OCI-LY1 (cell line): ENCODE measurements at regions not wholly inside any gene's neighbourhood (a gene's known extent, or its start where the extent isn't known, plus 50 kb on each side); places are given as distances from the start of the nearest gene placed in this dataset.

Experiments
- H2AFZ ChIP-seq: fragments of 200-600 bp; sonication (generic), shearing (Covaris generic); 2 replicates; pipeline ENCODE4 v1.6.0; 2014; ENCODE audit warnings: antibody characterized with exemption, mild to moderate bottlenecking, low read length
- H3F3A ChIP-seq: fragments of 200-600 bp; sonication (generic), shearing (Covaris generic); 2 replicates; pipeline ENCODE4 v1.6.0; 2014; ENCODE audit warnings: mild to moderate bottlenecking, antibody characterized with exemption, low read length, moderate library complexity; ENCODE audit not compliant: insufficient read depth
- H3K27ac ChIP-seq: fragments of 200-600 bp; sonication (generic); 2 replicates; pipeline ENCODE4 v1.5.1; 2014; ENCODE audit warnings: low read length, mixed run types, mild to moderate bottlenecking, low read depth; ENCODE audit not compliant: poor library complexity, severe bottlenecking
- H3K27me3 ChIP-seq: fragments of 200-600 bp; sonication (generic); 2 replicates; pipeline ENCODE4 v1.6.0; 2014; ENCODE audit warnings: antibody characterized with exemption, mild to moderate bottlenecking, low read length, moderate library complexity; ENCODE audit not compliant: insufficient read depth
- H3K36me3 ChIP-seq: fragments of 200-600 bp; sonication (generic); 2 replicates; pipeline ENCODE4 v1.6.1; 2014; ENCODE audit warnings: mild to moderate bottlenecking, antibody characterized with exemption, low read length, moderate library complexity, mixed read lengths; ENCODE audit not compliant: insufficient read depth
- H3K4me1 ChIP-seq: fragments of 200-600 bp; sonication (generic); 2 replicates; pipeline ENCODE4 v1.5.1; 2014; ENCODE audit warnings: mild to moderate bottlenecking, low read length, moderate library complexity; ENCODE audit not compliant: insufficient read depth, severe bottlenecking
- H3K4me2 ChIP-seq: fragments of 200-600 bp; sonication (generic), shearing (Covaris generic); 2 replicates; pipeline ENCODE4 v1.6.1; 2014; ENCODE audit warnings: low read length
- H3K4me3 ChIP-seq: fragments of 200-600 bp; sonication (generic); 2 replicates; pipeline ENCODE4 v1.5.1; 2014; ENCODE audit warnings: low read length, low read depth, mild to moderate bottlenecking, mixed read lengths; ENCODE audit not compliant: poor library complexity, severe bottlenecking
- H3K79me2 ChIP-seq: fragments of 200-600 bp; shearing (Covaris generic); 2 replicates; pipeline ENCODE4 v1.6.1; 2016; ENCODE audit warnings: mixed run types, low read length, mixed read lengths; ENCODE audit not compliant: insufficient read depth
- H3K9ac ChIP-seq: fragments of 200-600 bp; sonication (generic), shearing (Covaris generic); 2 replicates; pipeline ENCODE4 v1.6.1; 2014; ENCODE audit warnings: mild to moderate bottlenecking, low read length, mixed read lengths
- H3K9me2 ChIP-seq: fragments of 200-600 bp; sonication (generic), shearing (Covaris generic); 2 replicates; pipeline ENCODE4 v1.6.1; 2014; ENCODE audit warnings: low read depth, mild to moderate bottlenecking, low read length, mixed read lengths
- H3K9me3 ChIP-seq: fragments of 200-600 bp; shearing (Covaris generic); 2 replicates; pipeline ENCODE4 v1.6.1; 2014; ENCODE audit warnings: low read length, mixed read lengths
- H4K20me1 ChIP-seq: fragments of 200-600 bp; sonication (generic), shearing (Covaris generic); 2 replicates; pipeline ENCODE4 v1.6.0; 2016; ENCODE audit warnings: mild to moderate bottlenecking, low read length; ENCODE audit not compliant: insufficient read depth
- CTCF ChIP-seq: fragments of 200-600 bp; sonication (generic), shearing (Covaris generic); IDR thresholded peaks from 2 replicates; pipeline ENCODE4 v1.5.1; 2017; ENCODE audit warnings: mild to moderate bottlenecking, antibody characterized with exemption, low read length, moderate library complexity, mixed read lengths
- EZH2 ChIP-seq: fragments of 200-600 bp; sonication (generic), shearing (Covaris generic); IDR thresholded peaks from 2 replicates; pipeline ENCODE4 v1.8.0; 2017; ENCODE audit warnings: borderline replicate concordance, mixed run types, mild to moderate bottlenecking, antibody characterized with exemption, low read length, moderate library complexity, mixed read lengths

GRCh38 chr10:88049204-88049603, 185.8 kb downstream of the PTEN start:
- H2AFZ ChIP-seq, result no peak overlapping the region
- no peaks in the 10 kb centered on the region for H3K36me3 ChIP-seq
- no peak overlapping the region for H3K27ac ChIP-seq
- H3F3A ChIP-seq, result no peaks in the 10 kb centered on the region
- no peaks in the 10 kb centered on the region for H3K9me2 ChIP-seq
- H3K9me3 ChIP-seq, result no peaks in the 10 kb centered on the region
- TF ChIP-seq CTCF, result no peak
- no peak for TF ChIP-seq EZH2
- no peak overlapping the region for H3K4me3 ChIP-seq
- no peaks in the 10 kb centered on the region for H4K20me1 ChIP-seq
- H3K79me2 ChIP-seq, result no peaks in the 10 kb centered on the region
- no peak overlapping the region for H3K9ac ChIP-seq
- no peaks in the 10 kb centered on the region for H3K4me1 ChIP-seq
- no peaks in the 10 kb centered on the region for H3K27me3 ChIP-seq
- H3K4me2 ChIP-seq, result no peak overlapping the region

- no peaks in the 10 kb centered on the region for H3F3A ChIP-seq
- no peak for TF ChIP-seq EZH2
- TF ChIP-seq CTCF, result no peak
- no peaks in the 10 kb centered on the region for H3K9me2 ChIP-seq
- H3K27ac ChIP-seq, result no peak overlapping the region
- no peaks in the 10 kb centered on the region for H3K79me2 ChIP-seq
- no peak overlapping the region for H3K9ac ChIP-seq
- H3K4me3 ChIP-seq, result no peak overlapping the region
- no peak overlapping the region for H2AFZ ChIP-seq
- no peak overlapping the region for H3K4me2 ChIP-seq
- H3K27me3 ChIP-seq, result no peaks in the 10 kb centered on the region
- no peaks in the 10 kb centered on the region for H3K36me3 ChIP-seq
- H3K9me3 ChIP-seq, result no peaks in the 10 kb centered on the region
- H3K4me1 ChIP-seq, result no peaks in the 10 kb centered on the region
- no peaks in the 10 kb centered on the region for H4K20me1 ChIP-seq
Observed at GRCh38 chr10:88057720-88058119, 194.3 kb downstream of the PTEN start.

- H2AFZ ChIP-seq, result no peak overlapping the region
- no peak overlapping the region for H3K9ac ChIP-seq
- H3K27ac ChIP-seq, result no peak overlapping the region
- H3K36me3 ChIP-seq, result no peaks in the 10 kb centered on the region
- H3F3A ChIP-seq, result no peaks in the 10 kb centered on the region
- H3K4me3 ChIP-seq, result no peak overlapping the region
- no peak overlapping the region for H3K4me2 ChIP-seq
- no peaks in the 10 kb centered on the region for H3K27me3 ChIP-seq
- TF ChIP-seq EZH2, result no peak
- TF ChIP-seq CTCF, result no peak
- H4K20me1 ChIP-seq, result no peaks in the 10 kb centered on the region
- no peaks in the 10 kb centered on the region for H3K79me2 ChIP-seq
- no peaks in the 10 kb centered on the region for H3K9me3 ChIP-seq
- H3K9me2 ChIP-seq, result no peaks in the 10 kb centered on the region
- no peaks in the 10 kb centered on the region for H3K4me1 ChIP-seq
Observed at GRCh38 chr10:88058750-88059149, 195.3 kb downstream of the PTEN start.
